GM23248 (cell line): ENCODE measurements at regions not wholly inside any gene's neighbourhood (a gene's known extent, or its start where the extent isn't known, plus 50 kb on each side); places are given as distances from the start of the nearest gene placed in this dataset.

Source experiments
- DNase-seq: peaks from one replicate; pipeline ENCODE4 v3.0.0-alpha.2; 2015
- H2AFZ ChIP-seq: fragments of 200-600 bp; sonication (generic); 2 replicates; pipeline ENCODE4 v1.6.1; 2016; ENCODE audit warnings: antibody characterized with exemption
- H3F3A ChIP-seq: fragments of 200-600 bp; sonication (generic); 2 replicates; pipeline ENCODE4 v1.6.1; 2016; ENCODE audit warnings: mild to moderate bottlenecking, antibody characterized with exemption, mixed run types; ENCODE audit not compliant: insufficient read depth
- H3K27ac ChIP-seq: fragments of 200-600 bp; sonication (generic); 2 replicates; pipeline ENCODE4 v1.5.1; 2016; ENCODE audit warnings: mild to moderate bottlenecking
- H3K27me3 ChIP-seq: fragments of 200-600 bp; sonication (generic); replicated peaks from 2 replicates; pipeline ENCODE4 v1.6.1; 2016; ENCODE audit warnings: mild to moderate bottlenecking; ENCODE audit not compliant: insufficient read depth
- H3K36me3 ChIP-seq: fragments of 200-600 bp; sonication (generic); 2 replicates; pipeline ENCODE4 v1.6.1; 2016; ENCODE audit warnings: low read depth, mild to moderate bottlenecking
- H3K4me1 ChIP-seq: fragments of 200-600 bp; sonication (generic); 2 replicates; pipeline ENCODE4 v1.6.1; 2016; ENCODE audit warnings: mild to moderate bottlenecking; ENCODE audit not compliant: insufficient read depth
- H3K4me2 ChIP-seq: fragments of 200-600 bp; sonication (generic); one replicate; pipeline ENCODE4 v1.6.1; 2016; ENCODE audit warnings: mild to moderate bottlenecking; ENCODE audit not compliant: unreplicated experiment
- H3K4me3 ChIP-seq: fragments of 200-600 bp; sonication (generic); 2 replicates; pipeline ENCODE4 v1.5.1; 2016; ENCODE audit warnings: mild to moderate bottlenecking
- H3K79me2 ChIP-seq: fragments of 200-600 bp; sonication (generic); 2 replicates; pipeline ENCODE4 v1.6.1; 2016; ENCODE audit warnings: mild to moderate bottlenecking; ENCODE audit not compliant: insufficient read depth
- H3K9ac ChIP-seq: fragments of 200-600 bp; sonication (generic); 2 replicates; pipeline ENCODE4 v1.6.1; 2016; ENCODE audit warnings: mild to moderate bottlenecking
- H3K9me2 ChIP-seq: fragments of 200-600 bp; sonication (generic); 2 replicates; pipeline ENCODE4 v1.6.1; 2016; ENCODE audit warnings: mixed run types, mild to moderate bottlenecking, moderate library complexity; ENCODE audit not compliant: insufficient read depth
- H3K9me3 ChIP-seq: fragments of 200-600 bp; sonication (generic); one replicate; pipeline ENCODE4 v1.6.1; 2017; ENCODE audit warnings: low read depth
- H4K20me1 ChIP-seq: fragments of 200-600 bp; sonication (generic); 2 replicates; pipeline ENCODE4 v1.6.0; 2016; ENCODE audit not compliant: insufficient read depth
- EZH2 ChIP-seq: fragments of 200-600 bp; sonication (generic); IDR thresholded peaks from 2 replicates; pipeline ENCODE4 v1.6.1; 2018; ENCODE audit warnings: antibody characterized with exemption, mild to moderate bottlenecking; ENCODE audit not compliant: insufficient read depth, poor library complexity, severe bottlenecking
- EZH2phosphoT487 ChIP-seq: fragments of 200-600 bp; sonication (generic); IDR thresholded peaks from 2 replicates; pipeline ENCODE4 v1.6.1; 2018; ENCODE audit warnings: antibody characterized with exemption, moderate library complexity, mild to moderate bottlenecking, low read depth; ENCODE audit not compliant: insufficient read depth
- WGBS, 2 experiments: methylation state at CpG; one replicate each; pipeline ENCODE4 v1.1.6; 2015 to 2017; ENCODE audit warnings: low lambda C conversion rate in 2 of 2, low coverage in 1 of 2; ENCODE audit errors: missing lambda C conversion rate in 2 of 2; 5-methylcytosine and 5-hydroxymethylcytosine counted together
- in situ Hi-C: fragments of 300-500 bp; cut with MboI; formaldehyde crosslinking; loops from 2 replicates; pipeline ENCODE4 v1.15.0; 2020

DNA sequence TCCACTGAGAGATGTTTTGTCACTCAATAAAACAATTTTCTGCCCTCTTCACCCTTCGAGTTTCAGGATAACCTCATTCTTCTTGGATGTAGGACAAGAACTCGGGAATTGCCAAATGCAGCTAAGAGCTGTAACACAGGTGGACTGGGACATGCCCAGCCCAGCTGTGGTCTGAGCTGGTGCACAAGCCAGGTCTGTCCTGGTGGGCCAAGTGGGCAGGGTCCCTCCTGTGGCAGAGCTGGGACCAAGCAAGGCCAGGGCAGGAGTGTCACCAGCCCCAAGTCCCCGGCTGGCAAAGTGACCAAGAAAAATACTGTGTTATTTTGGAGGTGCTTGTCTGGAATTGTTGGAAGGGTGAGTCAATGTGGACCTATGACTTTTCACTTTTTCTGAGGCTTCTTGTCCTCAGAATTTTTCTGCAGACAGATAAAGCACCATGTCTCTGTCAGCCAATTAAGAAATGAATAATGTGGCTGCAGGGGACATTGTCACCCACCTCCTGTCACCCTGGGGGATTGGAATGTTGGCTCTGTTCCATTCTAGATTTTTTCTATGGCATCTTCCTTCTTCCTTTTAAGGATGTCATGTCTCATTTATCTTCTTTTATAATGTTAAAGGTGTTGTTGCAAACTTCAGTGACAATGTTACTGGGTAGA lies 645.2 kb upstream of the EPHA6 start:
- Histone ChIP-seq H2AFZ (no peak overlapping the region), H3K4me2 (no peak overlapping the region), H3K79me2 (no peaks in the 10 kb centered on the region), H3K27ac (no peak overlapping the region), H3K9me3 (no peaks in the 10 kb centered on the region), H3F3A (no peaks in the 10 kb centered on the region), H3K9ac (no peak overlapping the region), H3K36me3 (no peaks in the 10 kb centered on the region), H3K27me3 (no peaks in the 10 kb centered on the region), H3K9me2 (no peaks in the 10 kb centered on the region), H4K20me1 (no peaks in the 10 kb centered on the region), H3K4me1 (no peaks in the 10 kb centered on the region), H3K4me3 (no peak overlapping the region)
- TF ChIP-seq EZH2phosphoT487: no peak
- no peak for TF ChIP-seq EZH2
- in situ Hi-C loops: no loop called here
- no peak for DNase-seq
- 6 to 7% methylated on average over 3 of the region's 3 CpGs for WGBS, 2 experiments

DNA sequence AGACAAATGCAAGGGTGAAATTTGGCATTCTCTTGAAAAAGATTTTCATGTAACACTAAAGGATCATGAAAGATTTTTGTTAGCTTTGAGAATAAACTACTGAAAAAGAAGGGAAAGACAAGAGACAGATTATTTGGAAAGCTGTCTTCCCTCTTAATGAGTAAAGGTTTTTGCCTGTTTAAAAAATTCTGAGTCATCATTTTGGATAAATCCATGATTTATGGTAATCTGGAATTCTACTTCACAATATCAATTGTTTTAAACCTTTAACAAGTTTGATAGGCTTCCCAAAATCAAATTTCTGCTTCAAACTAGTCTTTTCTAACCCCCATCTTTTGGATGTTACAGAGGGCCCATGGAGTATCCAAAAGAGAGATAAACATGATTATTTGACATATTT lies 641.5 kb upstream of the EPHA6 start:
- Histone ChIP-seq H2AFZ (no peak overlapping the region), H3K9ac (no peak overlapping the region), H3K79me2 (no peaks in the 10 kb centered on the region), H3K9me2 (no peaks in the 10 kb centered on the region), H3K36me3 (no peaks in the 10 kb centered on the region), H3K4me2 (no peak overlapping the region), H3K27me3 (no peaks in the 10 kb centered on the region), H3K27ac (no peak overlapping the region), H4K20me1 (no peaks in the 10 kb centered on the region), H3F3A (no peaks in the 10 kb centered on the region), H3K4me1 (no peaks in the 10 kb centered on the region), H3K4me3 (no peak overlapping the region), H3K9me3 (no peaks in the 10 kb centered on the region)
- no peak for TF ChIP-seq EZH2
- no peak for TF ChIP-seq EZH2phosphoT487
- in situ Hi-C loops: no loop called here
- DNase-seq: no peak

DNA sequence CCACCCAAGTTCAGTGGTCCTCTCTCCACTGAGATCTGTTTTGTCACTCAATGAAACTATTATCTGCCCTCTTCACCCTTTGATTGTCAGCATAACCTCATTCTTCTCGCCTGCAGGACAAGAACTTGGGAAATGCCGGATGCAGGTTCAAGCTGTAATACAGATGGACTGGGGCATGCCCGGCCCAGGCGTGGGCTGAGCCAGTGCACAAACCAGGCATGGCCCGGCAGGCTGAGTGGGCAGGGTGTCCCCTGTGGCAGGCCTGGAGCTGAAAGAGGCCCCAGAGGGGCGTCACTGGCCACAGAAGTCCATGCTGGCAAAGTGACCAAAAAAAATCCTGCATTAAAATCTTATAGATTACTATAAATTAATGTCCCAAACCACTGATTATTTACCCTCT lies 638.9 kb upstream of the EPHA6 start:
- H3K27ac ChIP-seq: no peak overlapping the region
- no peaks in the 10 kb centered on the region for H4K20me1 ChIP-seq
- 34 to 36% methylated on average over 6 of the region's 6 CpGs for WGBS, 2 experiments
- no peak overlapping the region for H3K4me2 ChIP-seq
- no peaks in the 10 kb centered on the region for H3K4me1 ChIP-seq
- TF ChIP-seq EZH2: no peak
- no peak for TF ChIP-seq EZH2phosphoT487
- no peaks in the 10 kb centered on the region for H3K79me2 ChIP-seq
- H2AFZ ChIP-seq: no peak overlapping the region
- no peaks in the 10 kb centered on the region for H3F3A ChIP-seq
- no peaks in the 10 kb centered on the region for H3K9me2 ChIP-seq
- no peak overlapping the region for H3K4me3 ChIP-seq
- DNase-seq: no peak
- no peak overlapping the region for H3K9ac ChIP-seq
- no peaks in the 10 kb centered on the region for H3K9me3 ChIP-seq
- no peaks in the 10 kb centered on the region for H3K36me3 ChIP-seq
- in situ Hi-C loops: no loop called here
- no peaks in the 10 kb centered on the region for H3K27me3 ChIP-seq

DNA sequence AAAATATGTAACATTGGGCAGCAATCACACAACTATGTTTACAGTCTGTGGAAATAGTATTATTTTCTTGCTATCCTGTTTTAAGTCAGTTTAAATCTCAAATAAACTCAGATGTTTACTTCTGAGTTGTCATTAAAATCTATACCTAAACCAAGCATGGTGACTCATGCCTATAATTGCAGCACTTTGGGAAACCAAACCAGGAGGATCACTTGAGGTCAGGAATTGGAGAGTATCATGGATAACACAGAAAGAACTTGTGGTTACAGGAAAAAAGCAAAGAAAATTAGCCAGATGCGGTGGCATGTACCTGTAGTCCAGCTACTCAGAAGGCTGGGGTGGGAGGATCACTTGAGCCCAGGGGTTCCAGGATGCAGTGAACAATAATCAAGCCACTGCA lies 631.6 kb upstream of the EPHA6 start:
- DNase-seq: no peak
- Histone ChIP-seq H4K20me1 (no peaks in the 10 kb centered on the region), H3K9ac (no peak overlapping the region), H2AFZ (no peak overlapping the region), H3K9me3 (no peaks in the 10 kb centered on the region), H3K79me2 (no peaks in the 10 kb centered on the region), H3K27me3 (no peaks in the 10 kb centered on the region), H3K4me1 (no peaks in the 10 kb centered on the region), H3K36me3 (no peaks in the 10 kb centered on the region), H3K4me3 (no peak overlapping the region), H3K9me2 (no peaks in the 10 kb centered on the region), H3F3A (no peaks in the 10 kb centered on the region), H3K4me2 (no peak overlapping the region), H3K27ac (no peak overlapping the region)
- TF ChIP-seq EZH2phosphoT487 (no peak), EZH2 (no peak)
- in situ Hi-C loops: no loop called here
- WGBS, 2 experiments: 50 to 58% methylated on average over 1 of the region's 1 CpG

DNA sequence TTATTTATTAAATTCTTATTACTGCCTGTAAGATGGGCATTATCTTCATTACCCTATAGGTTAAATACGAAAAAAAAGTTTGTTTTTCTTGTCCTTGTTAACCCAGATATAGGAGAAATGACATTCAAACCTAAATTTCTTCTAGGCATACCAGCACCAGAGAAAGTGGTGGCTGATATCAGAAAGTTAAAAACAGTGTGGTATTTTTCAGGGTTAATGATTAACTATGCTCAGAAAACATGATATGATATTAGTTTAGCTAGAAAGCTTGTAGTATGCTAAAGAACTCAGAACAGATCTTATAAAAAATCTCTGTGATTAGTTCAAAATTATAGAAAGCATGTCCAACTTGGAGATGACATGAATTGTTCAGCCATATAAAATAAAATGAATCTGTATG lies 630.5 kb upstream of the EPHA6 start:
- in situ Hi-C loops: no loop called here
- 0 to 8% methylated on average over 1 of the region's 1 CpG for WGBS, 2 experiments

More for the DNA sequence above, 630.5 kb upstream of the EPHA6 start:
- Histone ChIP-seq H3F3A (no peaks in the 10 kb centered on the region), H3K79me2 (no peaks in the 10 kb centered on the region), H3K9me3 (no peaks in the 10 kb centered on the region), H3K4me3 (no peak overlapping the region), H3K27ac (no peak overlapping the region), H3K4me2 (no peak overlapping the region), H3K27me3 (no peaks in the 10 kb centered on the region), H4K20me1 (no peaks in the 10 kb centered on the region), H3K9ac (no peak overlapping the region), H2AFZ (no peak overlapping the region), H3K4me1 (no peaks in the 10 kb centered on the region), H3K9me2 (no peaks in the 10 kb centered on the region), H3K36me3 (no peaks in the 10 kb centered on the region)
- TF ChIP-seq EZH2 (no peak), EZH2phosphoT487 (no peak)
- no peak for DNase-seq
